Occipital lobe (tissue), 1 donor: ENCODE measurements at regions not wholly inside any gene's neighbourhood (a gene's known extent, or its start where the extent isn't known, plus 50 kb on each side); places are given as distances from the start of the nearest gene placed in this dataset.
"Not testable (repeated sequence)": the region's sequence is repeated elsewhere in the genome, so short reads cannot be mapped to it uniquely, and the experiment has no call there.

Source experiments
- DNase-seq: peaks from one replicate; lab custom pipeline; 2025; lab: John Stamatoyannopoulos, UW

GRCh38 chr3:147471741-147472140 is 62.6 kb downstream of the ZIC1 start:
- no peak for DNase-seq

- no peak for DNase-seq
These were observed 63.7 kb downstream of the ZIC1 start for GRCh38 chr3:147472846-147473245.

GRCh38 chr3:147483145-147483544 is 74.0 kb downstream of the ZIC1 start:
- DNase-seq = no peak

- no peak for DNase-seq
These were observed 74.4 kb downstream of the ZIC1 start for GRCh38 chr3:147483578-147483977.

- DNase-seq = no peak
These were observed 83.9 kb downstream of the ZIC1 start for GRCh38 chr3:147493065-147493464.

- no peak for DNase-seq
These were observed 84.5 kb downstream of the ZIC1 start for GRCh38 chr3:147493666-147494065.

- no peak for DNase-seq
These were observed 88.1 kb downstream of the ZIC1 start for GRCh38 chr3:147497286-147497685.

GRCh38 chr3:147507638-147508286 is 98.6 kb downstream of the ZIC1 start:
- no peak for DNase-seq

- DNase-seq = no peak
These were observed 100.3 kb downstream of the ZIC1 start for GRCh38 chr3:147509448-147509847.

GRCh38 chr3:147513785-147514184 is 104.6 kb downstream of the ZIC1 start:
- DNase-seq = no peak

- DNase-seq = no peak
These were observed 105.4 kb downstream of the ZIC1 start for GRCh38 chr3:147514366-147515160.

GRCh38 chr3:147518465-147518864 is 109.3 kb downstream of the ZIC1 start:
- DNase-seq = no peak

GRCh38 chr3:147521646-147522045 is 112.5 kb downstream of the ZIC1 start:
- no peak for DNase-seq

- not testable (repeated sequence) for DNase-seq
These were observed 113.6 kb downstream of the ZIC1 start for GRCh38 chr3:147522780-147523179.

GRCh38 chr3:147529551-147529950 is 120.4 kb downstream of the ZIC1 start:
- no peak for DNase-seq

- DNase-seq = no peak
These were observed 128.9 kb downstream of the ZIC1 start for GRCh38 chr3:147538034-147538433.

- DNase-seq = no peak
These were observed 131.8 kb downstream of the ZIC1 start for GRCh38 chr3:147540921-147541320.

- no peak for DNase-seq
These were observed 135.1 kb downstream of the ZIC1 start for GRCh38 chr3:147544290-147544689.

GRCh38 chr3:147551491-147551890 is 142.3 kb downstream of the ZIC1 start:
- DNase-seq = no peak

- no peak for DNase-seq
These were observed 145.2 kb downstream of the ZIC1 start for GRCh38 chr3:147554332-147554731.

- DNase-seq = no peak
These were observed 163.8 kb downstream of the ZIC1 start for GRCh38 chr3:147572970-147573340.

GRCh38 chr3:147574621-147575020 is 165.5 kb downstream of the ZIC1 start:
- DNase-seq = no peak

GRCh38 chr3:147575391-147575790 is 166.2 kb downstream of the ZIC1 start:
- DNase-seq = no peak
